ENCODE measurements at regions not wholly inside any gene's neighbourhood (a gene's known extent, or its start where the extent isn't known, plus 50 kb on each side); places are given as distances from the start of the nearest gene placed in this dataset.

DNA sequence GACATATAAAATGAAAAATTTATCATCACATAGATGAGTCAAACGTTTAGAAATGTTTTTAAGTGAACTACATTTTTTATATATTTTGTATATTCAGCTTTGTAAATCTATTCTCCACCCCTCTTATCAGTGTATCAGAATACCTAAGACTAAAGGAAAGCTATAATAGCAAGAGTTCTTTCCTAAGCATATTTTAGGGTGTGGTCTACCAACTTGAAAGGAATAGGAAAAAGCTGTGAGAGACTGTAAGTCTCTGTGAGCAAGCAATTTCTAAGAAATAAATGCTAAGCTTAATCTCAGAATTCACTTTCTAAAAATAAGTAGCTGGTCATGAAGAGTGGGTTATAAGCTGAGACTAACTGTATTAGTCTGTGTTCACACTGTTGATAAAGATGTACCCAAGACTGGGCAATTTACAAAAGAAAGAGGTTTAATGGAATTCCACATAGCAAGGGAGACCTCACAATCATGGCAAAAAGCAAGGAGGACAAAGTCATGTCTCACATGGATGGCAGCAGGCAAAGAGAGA, 175.4 kb upstream of the PREP start:
- no peak for DNase-seq (ENCODE audit: low read depth)
- TF ChIP-seq, protein P1, sequence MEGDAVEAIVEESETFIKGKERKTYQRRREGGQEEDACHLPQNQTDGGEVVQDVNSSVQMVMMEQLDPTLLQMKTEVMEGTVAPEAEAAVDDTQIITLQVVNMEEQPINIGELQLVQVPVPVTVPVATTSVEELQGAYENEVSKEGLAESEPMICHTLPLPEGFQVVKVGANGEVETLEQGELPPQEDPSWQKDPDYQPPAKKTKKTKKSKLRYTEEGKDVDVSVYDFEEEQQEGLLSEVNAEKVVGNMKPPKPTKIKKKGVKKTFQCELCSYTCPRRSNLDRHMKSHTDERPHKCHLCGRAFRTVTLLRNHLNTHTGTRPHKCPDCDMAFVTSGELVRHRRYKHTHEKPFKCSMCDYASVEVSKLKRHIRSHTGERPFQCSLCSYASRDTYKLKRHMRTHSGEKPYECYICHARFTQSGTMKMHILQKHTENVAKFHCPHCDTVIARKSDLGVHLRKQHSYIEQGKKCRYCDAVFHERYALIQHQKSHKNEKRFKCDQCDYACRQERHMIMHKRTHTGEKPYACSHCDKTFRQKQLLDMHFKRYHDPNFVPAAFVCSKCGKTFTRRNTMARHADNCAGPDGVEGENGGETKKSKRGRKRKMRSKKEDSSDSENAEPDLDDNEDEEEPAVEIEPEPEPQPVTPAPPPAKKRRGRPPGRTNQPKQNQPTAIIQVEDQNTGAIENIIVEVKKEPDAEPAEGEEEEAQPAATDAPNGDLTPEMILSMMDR (IDR thresholded peaks at IDR 0.05; ENCODE audit: low read depth, low read length, missing control alignments), result no peak

DNA sequence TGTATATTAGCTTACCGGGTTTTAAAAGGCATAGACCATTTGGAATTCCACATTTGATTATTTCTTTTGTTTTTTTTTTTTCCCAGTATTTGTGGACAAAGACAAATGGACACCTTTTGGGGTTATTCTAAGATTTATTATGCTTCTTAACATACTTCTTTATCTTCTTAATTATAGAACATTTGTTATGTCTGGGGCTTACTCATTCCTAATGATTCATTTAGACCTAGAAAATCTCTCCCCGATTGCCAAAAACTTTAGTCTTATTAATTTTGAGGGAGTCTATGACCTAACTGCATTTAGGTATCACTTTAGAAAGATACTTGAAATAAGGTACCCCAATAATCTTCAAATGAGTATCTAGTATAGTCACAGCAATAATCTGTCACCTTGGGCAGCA, 170.7 kb upstream of the PREP start:
- no peak overlapping the region for H3K4me3 ChIP-seq (ENCODE audit: low read depth, low read length)
- DNase-seq (ENCODE audit: low read depth), result no peak
- TF ChIP-seq, protein P1 (IDR thresholded peaks at IDR 0.05; ENCODE audit: low read depth, low read length, missing control alignments), result no peak

More for the DNA sequence above, 175.4 kb upstream of the PREP start:
- H3K4me3 ChIP-seq (ENCODE audit: low read depth, low read length), result no peak overlapping the region

DNA sequence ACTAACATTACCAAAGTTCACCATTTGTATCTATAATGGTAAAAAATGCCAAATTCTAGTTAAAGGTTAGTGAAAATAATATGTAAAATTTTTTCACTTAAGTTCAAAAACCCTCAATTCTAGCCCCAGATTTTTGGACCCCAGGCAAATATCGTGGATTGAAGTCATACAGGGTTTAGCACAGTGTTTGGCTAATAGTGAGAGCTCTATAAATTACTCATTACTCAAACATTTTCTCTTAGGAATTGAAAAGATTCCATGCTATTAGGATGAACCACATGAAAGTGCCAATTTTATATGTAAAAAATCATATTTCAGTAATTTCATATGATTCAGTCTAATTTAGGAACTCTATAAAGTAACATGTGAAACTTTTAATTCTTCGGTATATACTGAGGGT, 170.3 kb upstream of the PREP start:
- TF ChIP-seq, protein P1 (IDR thresholded peaks at IDR 0.05; ENCODE audit: low read depth, low read length, missing control alignments), result no peak
- no peak overlapping the region for H3K4me3 ChIP-seq (ENCODE audit: low read depth, low read length)
- no peak for DNase-seq (ENCODE audit: low read depth)

DNA sequence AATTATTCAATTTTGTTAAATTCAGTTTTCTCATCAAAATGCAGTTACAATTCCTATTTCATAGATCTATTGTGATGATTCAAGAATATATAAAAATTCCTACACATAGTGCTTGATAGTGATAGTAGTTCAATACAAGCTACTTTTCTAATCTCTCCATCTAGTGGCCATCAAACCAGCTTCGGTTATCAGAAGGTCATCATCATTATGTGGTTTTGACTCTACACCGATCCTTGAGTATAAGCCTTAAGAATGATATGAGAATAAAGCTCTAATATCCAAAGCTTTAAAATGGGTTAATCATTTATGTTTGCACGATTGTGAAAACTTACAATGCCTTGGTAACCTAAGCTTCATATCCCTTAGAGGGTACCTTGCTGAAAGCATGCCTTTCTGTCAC, 167.5 kb upstream of the PREP start:
- no peak overlapping the region for H3K4me3 ChIP-seq (ENCODE audit: low read depth, low read length)
- TF ChIP-seq, protein P1 (IDR thresholded peaks at IDR 0.05; ENCODE audit: low read depth, low read length, missing control alignments), result no peak
- DNase-seq (ENCODE audit: low read depth), result no peak

DNA sequence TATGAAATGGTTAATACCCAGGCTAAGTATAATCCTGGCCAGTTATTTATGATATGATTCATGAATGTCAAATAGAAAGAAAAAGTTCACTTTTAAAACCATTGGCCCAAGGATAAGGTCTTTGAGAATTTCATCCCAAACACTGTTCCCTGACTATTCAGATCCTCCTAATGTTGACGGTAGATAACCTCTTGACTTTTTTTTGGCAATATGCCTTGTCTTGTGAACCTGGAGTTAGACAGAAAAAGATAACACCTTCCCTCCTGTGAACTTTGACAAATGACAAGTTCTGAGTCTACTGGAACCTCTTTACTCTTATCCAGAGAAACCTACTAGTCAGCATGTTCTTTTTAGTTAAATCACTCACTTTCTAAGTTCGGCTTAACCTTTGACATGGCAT, 166.8 kb upstream of the PREP start:
- TF ChIP-seq, protein P1 (IDR thresholded peaks at IDR 0.05; ENCODE audit: low read depth, low read length, missing control alignments), result no peak
- DNase-seq (ENCODE audit: low read depth), result no peak
- H3K4me3 ChIP-seq (ENCODE audit: low read depth, low read length), result no peak overlapping the region

DNA sequence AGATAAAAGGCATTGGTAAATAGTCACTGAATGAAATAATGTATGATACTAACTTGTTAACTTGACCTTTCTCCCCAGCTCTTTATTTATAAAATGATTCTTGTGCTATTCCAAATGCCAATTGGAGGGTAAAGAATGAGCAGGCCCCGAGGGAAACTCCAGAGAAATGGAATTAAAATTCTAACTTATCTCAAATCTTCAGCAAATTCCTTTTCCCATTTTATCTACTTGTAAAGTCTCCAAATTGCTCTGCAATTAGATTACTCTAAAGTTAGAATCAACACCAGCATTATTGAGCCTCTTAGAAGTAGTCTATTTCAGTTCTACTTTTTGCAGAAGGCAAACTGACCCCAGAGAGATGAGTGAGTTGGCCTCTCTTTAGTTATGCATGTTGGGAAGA, 165.9 kb upstream of the PREP start:
- DNase-seq (ENCODE audit: low read depth), result no peak
- TF ChIP-seq, protein P1 (IDR thresholded peaks at IDR 0.05; ENCODE audit: low read depth, low read length, missing control alignments), result no peak
- no peak overlapping the region for H3K4me3 ChIP-seq (ENCODE audit: low read depth, low read length)

DNA sequence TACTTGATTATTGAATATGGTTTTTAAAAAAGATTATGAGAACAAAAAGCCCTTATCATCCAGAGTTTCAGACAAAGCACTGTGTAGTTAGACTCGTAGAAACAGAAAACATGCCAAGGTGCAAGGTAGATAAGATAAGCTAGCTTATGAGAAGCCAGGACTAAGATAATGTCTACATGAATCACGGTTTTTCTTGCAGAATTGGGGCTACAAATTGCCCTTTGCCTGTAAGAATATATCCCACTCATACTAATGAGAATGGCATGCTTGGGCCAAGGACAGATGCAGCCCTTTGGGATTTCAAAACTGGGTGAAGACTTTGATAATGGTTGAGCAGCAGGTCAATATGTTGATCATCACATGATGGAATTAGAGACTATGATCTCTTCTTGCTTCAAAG, 165.3 kb upstream of the PREP start:
- TF ChIP-seq, protein P1 (IDR thresholded peaks at IDR 0.05; ENCODE audit: low read depth, low read length, missing control alignments), result no peak
- H3K4me3 ChIP-seq (ENCODE audit: low read depth, low read length), result no peak overlapping the region
- no peak for DNase-seq (ENCODE audit: low read depth)

Measured in GM12864 (cell line).